A549 (cell line): ENCODE measurements at regions not wholly inside any gene's neighbourhood (a gene's known extent, or its start where the extent isn't known, plus 50 kb on each side); places are given as distances from the start of the nearest gene placed in this dataset.

Experiments
- ATAC-seq, 2 experiments: fragments of 200-7000 bp in 1 of 2; fragments of >200 bp in 1 of 2; cut with Nextera tagmentation in 1 of 2; cut with Tn5 transposase in 1 of 2; 3 replicates each; pipeline versions ENCODE4 v1.8.0 to v1.9.1; 2018 to 2020; ENCODE audit warnings: mild to moderate bottlenecking in 1 of 2, moderate library complexity in 1 of 2
- CTCF ChIA-PET: fragments of 300-600 bp; sonication (Branson Sonifier 250); formaldehyde crosslinking; extraction: SDS; loops from one replicate; lab custom pipeline; 2021; ENCODE audit warnings: antibody characterized with exemption, inconsistent platforms; lab: Yijun Ruan, JAX
- POLR2A ChIA-PET: fragments of 350-600 bp; formaldehyde crosslinking; extraction: SDS; loops from one replicate; lab custom pipeline; 2021; ENCODE audit warnings: antibody characterized with exemption, inconsistent platforms; lab: Yijun Ruan, JAX
- DNase-seq, 2 experiments: peaks; one replicate each; pipeline versions ENCODE4 v3.0.0 to v3.0.0-alpha.2; 2011 to 2016; ENCODE audit warnings: low read depth in 1 of 2, low spot score in 1 of 2
- FAIRE-seq: peaks from 2 replicates; lab custom pipeline; 2011; peaks lifted over from hg19 to GRCh38; lab: Jason Lieb, UNC
- H3K27ac ChIP-seq, 2 experiments: fragments of >200 bp; sonication (Bioruptor Twin); formaldehyde crosslinking; 3 replicates each; pipeline ENCODE4 v1.5.1; 2016 to 2017
- H3K4me1 ChIP-seq: fragments of >200 bp; sonication (Bioruptor Twin); formaldehyde crosslinking; 3 replicates; pipeline ENCODE4 v1.6.1; 2016
- H3K4me2 ChIP-seq: fragments of >200 bp; sonication (Bioruptor Twin); formaldehyde crosslinking; 3 replicates; pipeline ENCODE4 v1.6.1; 2016
- H3K4me3 ChIP-seq: fragments of >200 bp; sonication (Bioruptor Twin); formaldehyde crosslinking; 3 replicates; pipeline ENCODE4 v1.5.1; 2016
- H3K9me3 ChIP-seq: fragments of >200 bp; sonication (Bioruptor Twin); formaldehyde crosslinking; 3 replicates; pipeline ENCODE4 v1.6.1; 2016
- CBX8 ChIP-seq: fragments of 200-600 bp; sonication (generic); IDR thresholded peaks from 2 replicates; pipeline ENCODE4 v1.6.1; 2016
- CHD4 ChIP-seq: fragments of 200-600 bp; sonication (generic); IDR thresholded peaks from 2 replicates; pipeline ENCODE4 v1.6.1; 2016; ENCODE audit warnings: antibody characterized with exemption, mild to moderate bottlenecking, borderline replicate concordance
- CTCF ChIP-seq: fragments of >200 bp; sonication (Bioruptor Twin); formaldehyde crosslinking; IDR thresholded peaks from 3 replicates; pipeline ENCODE4 v1.5.1; 2016
- EHMT2 ChIP-seq: fragments of 200-600 bp; sonication (generic); IDR thresholded peaks from 2 replicates; pipeline ENCODE4 v1.6.1; 2016; ENCODE audit warnings: antibody characterized with exemption, low read depth, mild to moderate bottlenecking, moderate library complexity
- FOXS1 ChIP-seq: fragments of 250-450 bp; sonication (Bioruptor Pico); IDR thresholded peaks from 2 replicates; pipeline ENCODE4 v1.5.0; 2020; ENCODE audit warnings: mild to moderate bottlenecking, moderate library complexity
- GATA3 ChIP-seq: IDR thresholded peaks from 2 replicates; pipeline ENCODE4 v1.6.1; 2012; ENCODE audit warnings: borderline replicate concordance
- HMGXB4 ChIP-seq: fragments of 250-450 bp; sonication (Bioruptor Pico); IDR thresholded peaks from 2 replicates; pipeline ENCODE4 v1.5.0; 2021; ENCODE audit warnings: mild to moderate bottlenecking, moderate library complexity, borderline replicate concordance
- HOXA7 ChIP-seq: fragments of 250-450 bp; sonication (Bioruptor Pico); IDR thresholded peaks from 2 replicates; pipeline ENCODE4 v1.5.0; 2020; ENCODE audit warnings: mild to moderate bottlenecking, moderate library complexity
- JUN ChIP-seq, 2 experiments: fragments of >200 bp; sonication (Bioruptor Twin); formaldehyde crosslinking; IDR thresholded peaks; 2 replicates in 1 of 2; 3 replicates in 1 of 2; pipeline ENCODE4 v1.6.1; 2016 to 2017
- JUNB ChIP-seq: fragments of >200 bp; sonication (Bioruptor Twin); formaldehyde crosslinking; IDR thresholded peaks from 2 replicates; pipeline ENCODE4 v1.6.1; 2016
- MAX ChIP-seq: IDR thresholded peaks from 2 replicates; pipeline ENCODE4 v1.6.1; 2012
- MYC ChIP-seq: IDR thresholded peaks from 2 replicates; pipeline ENCODE4 v1.6.1; 2012; ENCODE audit warnings: mild to moderate bottlenecking, inconsistent platforms, low read length, improper control_type of control experiment, borderline replicate concordance
- NFE2L2 ChIP-seq: fragments of 150-350 bp; conservative IDR thresholded peaks from 2 replicates; pipeline ENCODE4 v1.6.1; 2014; ENCODE audit warnings: low read length
- NPAS2 ChIP-seq: fragments of 250-450 bp; sonication (Bioruptor Pico); IDR thresholded peaks from 2 replicates; pipeline ENCODE4 v1.8.0; 2022; ENCODE audit warnings: mild to moderate bottlenecking, moderate library complexity, borderline replicate concordance
- RAD21 ChIP-seq, 2 experiments: fragments of >200 bp in 1 of 2; sonication (Bioruptor Twin) in 1 of 2; formaldehyde crosslinking in 1 of 2; IDR thresholded peaks in 1 of 2; conservative IDR thresholded peaks in 1 of 2; 2 replicates in 1 of 2; 3 replicates in 1 of 2; pipeline ENCODE4 v1.6.1; 2012 to 2018; ENCODE audit warnings: inconsistent platforms in 1 of 2
- RCOR1 ChIP-seq: fragments of 150-350 bp; IDR thresholded peaks from 2 replicates; pipeline ENCODE4 v1.6.1; 2014; ENCODE audit warnings: antibody characterized with exemption, low read length, low read depth
- REST ChIP-seq: fragments of 200-600 bp; sonication (generic); IDR thresholded peaks from 2 replicates; pipeline ENCODE4 v1.6.1; 2016; ENCODE audit warnings: antibody characterized with exemption, mild to moderate bottlenecking, moderate library complexity
- RNF2 ChIP-seq: fragments of 200-600 bp; sonication (generic); IDR thresholded peaks from 2 replicates; pipeline ENCODE4 v1.6.1; 2016; ENCODE audit warnings: low read depth, mild to moderate bottlenecking, antibody characterized with exemption, moderate library complexity, borderline replicate concordance
- SMC3 ChIP-seq: fragments of >200 bp; sonication (Bioruptor Twin); formaldehyde crosslinking; IDR thresholded peaks from 3 replicates; pipeline ENCODE4 v1.6.1; 2018; ENCODE audit warnings: inconsistent platforms
- SREBF2 ChIP-seq: fragments of 450-650 bp; IDR thresholded peaks from 2 replicates; pipeline ENCODE4 v1.6.1; 2014; ENCODE audit warnings: mild to moderate bottlenecking, moderate library complexity
- USF2 ChIP-seq: fragments of 450-650 bp; IDR thresholded peaks from 2 replicates; pipeline ENCODE4 v1.6.1; 2014; ENCODE audit warnings: antibody characterized with exemption
- ZC3H11A ChIP-seq: fragments of 450-650 bp; IDR thresholded peaks from 2 replicates; pipeline ENCODE4 v1.6.1; 2014; ENCODE audit warnings: antibody characterized with exemption, mild to moderate bottlenecking
- ZNF302 ChIP-seq: fragments of 250-450 bp; sonication (Bioruptor Pico); IDR thresholded peaks from 2 replicates; pipeline ENCODE4 v1.9.0; 2021; ENCODE audit warnings: inconsistent platforms, mild to moderate bottlenecking, moderate library complexity
- WGBS: methylation state at CpG from one replicate; pipeline ENCODE4 v1.1.6; 2017; ENCODE audit errors: missing lambda C conversion rate; 5-methylcytosine and 5-hydroxymethylcytosine counted together

- TF ChIP-seq CTCF = no peak
These were observed 477.8 kb downstream of the TFEC start (continued) for GRCh38 chr7:115552766-115553165.

GRCh38 chr7:115549910-115550309 is 480.7 kb downstream of the TFEC start:
- ChIA-PET POLR2A (no interaction called here), CTCF (no interaction called here)
- FAIRE-seq = no peak
- 10% methylated on average over 2 of the region's 2 CpGs for WGBS
- Histone ChIP-seq H3K4me2 (no peak overlapping the region), H3K4me3 (no peak overlapping the region), H3K27ac (no peak overlapping the region), H3K4me1 (no peaks in the 10 kb centered on the region), H3K9me3 (no peaks in the 10 kb centered on the region)
- TF ChIP-seq USF2 = no peak
- no peak for TF ChIP-seq SMC3
- TF ChIP-seq CBX8 = no peak
- no peak for TF ChIP-seq NPAS2
- TF ChIP-seq JUNB = no peak
- TF ChIP-seq SREBF2 = no peak
- TF ChIP-seq EHMT2 = no peak
- TF ChIP-seq REST = no peak
- no peak for TF ChIP-seq FOXS1 (CRISPR knock-in tag)
- no peak for TF ChIP-seq RAD21 (conservative IDR thresholded peaks at IDR 0.05 in 1 of 2, IDR thresholded peaks at IDR 0.05 in 1 of 2)
- no peak for TF ChIP-seq NFE2L2
- TF ChIP-seq ZNF302 (CRISPR knock-in tag) = no peak
- no peak for TF ChIP-seq RCOR1
- TF ChIP-seq JUN (IDR thresholded peaks at IDR 0.05) = no peak
- no peak for ATAC-seq
- DNase-seq = no peak

GRCh38 chr7:115548756-115549155 is 481.8 kb downstream of the TFEC start:
- TF ChIP-seq HMGXB4 (CRISPR knock-in tag) (no peak), GATA3 (no peak), HOXA7 (no peak), RNF2 (no peak), CHD4 (no peak), MAX (no peak), REST (no peak), MYC (no peak), ZC3H11A (no peak)
- no peaks in the 10 kb centered on the region for H3K9me3 ChIP-seq
- no peak overlapping the region for H3K4me2 ChIP-seq
- ATAC-seq = no peak
- no peak overlapping the region for H3K4me3 ChIP-seq
- no peak for DNase-seq
- WGBS = 18% methylated on average over 1 of the region's 1 CpG
- no peaks in the 10 kb centered on the region for H3K4me1 ChIP-seq
- CTCF ChIA-PET = no interaction called here
- POLR2A ChIA-PET = no interaction called here
- H3K27ac ChIP-seq = no peak overlapping the region
- no peak for FAIRE-seq
